Keratinocyte (primary cell): ENCODE measurements at regions not wholly inside any gene's neighbourhood (a gene's known extent, or its start where the extent isn't known, plus 50 kb on each side); places are given as distances from the start of the nearest gene placed in this dataset.

ENCODE experiments used
- DNase-seq: peaks from one replicate; pipeline ENCODE4 v3.0.0-alpha.2; 2011; ENCODE audit warnings: low read depth, missing footprints, low spot score
- FAIRE-seq: peaks from 2 replicates; lab custom pipeline; 2011; peaks lifted over from hg19 to GRCh38; lab: Jason Lieb, UNC
- H2AFZ ChIP-seq: 2 replicates; pipeline ENCODE4 v1.6.0; 2012; ENCODE audit warnings: low read length, control low read depth, inconsistent platforms; ENCODE audit not compliant: control insufficient read depth
- H3K27ac ChIP-seq: 2 replicates; pipeline ENCODE4 v1.5.1; 2011; ENCODE audit warnings: low read length; ENCODE audit not compliant: control insufficient read depth, insufficient read depth
- H3K27me3 ChIP-seq: 3 replicates; pipeline ENCODE4 v1.6.0; 2011; ENCODE audit warnings: low read length; ENCODE audit not compliant: control insufficient read depth, insufficient read depth; ENCODE audit errors: extremely low read depth
- H3K36me3 ChIP-seq, 2 experiments: 2 replicates in 1 of 2; 3 replicates in 1 of 2; pipeline ENCODE4 v1.5.1; 2011; ENCODE audit warnings: low read length in 2 of 2, mild to moderate bottlenecking in 1 of 2; ENCODE audit not compliant: control insufficient read depth in 2 of 2, insufficient read depth in 2 of 2; ENCODE audit errors: extremely low read depth in 1 of 2
- H3K4me1 ChIP-seq: 3 replicates; pipeline ENCODE4 v1.5.1; 2011; ENCODE audit warnings: low read length; ENCODE audit not compliant: control insufficient read depth, insufficient read depth; ENCODE audit errors: extremely low read depth
- H3K4me2 ChIP-seq: 3 replicates; pipeline ENCODE4 v1.6.0; 2011; ENCODE audit warnings: low read depth, low read length; ENCODE audit not compliant: control insufficient read depth, insufficient read depth; ENCODE audit errors: extremely low read depth
- H3K4me3 ChIP-seq, 3 experiments: fragments of 200-600 bp in 1 of 3; sonication (generic) in 1 of 3; 2 replicates in 2 of 3; 3 replicates in 1 of 3; pipeline ENCODE4 v1.5.1; 2011 to 2016; ENCODE audit warnings: low read length in 3 of 3, mild to moderate bottlenecking in 3 of 3, control low read depth in 2 of 3, inconsistent platforms in 1 of 3, low read depth in 1 of 3, mixed read lengths in 1 of 3, mixed run types in 1 of 3, moderate library complexity in 1 of 3; ENCODE audit not compliant: control insufficient read depth in 2 of 3, insufficient read depth in 2 of 3; ENCODE audit errors: extremely low read depth in 1 of 3
- H3K79me2 ChIP-seq: 2 replicates; pipeline ENCODE4 v1.6.0; 2012; ENCODE audit warnings: low read length; ENCODE audit not compliant: control insufficient read depth, insufficient read depth
- H3K9ac ChIP-seq: 3 replicates; pipeline ENCODE4 v1.6.0; 2011; ENCODE audit warnings: low read length; ENCODE audit not compliant: control insufficient read depth, insufficient read depth; ENCODE audit errors: extremely low read depth
- H3K9me1 ChIP-seq: 3 replicates; pipeline ENCODE4 v1.6.0; 2011; ENCODE audit warnings: low read length; ENCODE audit not compliant: control insufficient read depth, insufficient read depth; ENCODE audit errors: extremely low read depth
- H3K9me3 ChIP-seq: 2 replicates; pipeline ENCODE4 v1.5.1; 2012; ENCODE audit warnings: low read depth, low read length; ENCODE audit not compliant: control insufficient read depth
- H4K20me1 ChIP-seq: 3 replicates; pipeline ENCODE4 v1.6.0; 2011; ENCODE audit warnings: low read length; ENCODE audit not compliant: control insufficient read depth, insufficient read depth; ENCODE audit errors: extremely low read depth
- CTCF ChIP-seq, 3 experiments: IDR thresholded peaks in 1 of 3; conservative IDR thresholded peaks in 1 of 3; optimal IDR thresholded peaks in 1 of 3; 2 replicates in 2 of 3; 3 replicates in 1 of 3; pipeline versions ENCODE3 to v1.5.1; 2011; ENCODE audit warnings: low read length in 3 of 3, mild to moderate bottlenecking in 3 of 3, moderate library complexity in 2 of 3, control low read depth in 1 of 3, inconsistent platforms in 1 of 3; ENCODE audit not compliant: insufficient read depth in 2 of 3; ENCODE audit errors: extremely low read depth in 1 of 3
- EZH2 ChIP-seq: IDR thresholded peaks from one replicate; pipeline ENCODE4 v1.6.1; 2012; ENCODE audit warnings: inconsistent platforms, mild to moderate bottlenecking, low read length, moderate library complexity
- dilution Hi-C: fragments of 300-500 bp; cut with MboI; formaldehyde crosslinking; loops from one replicate; pipeline ENCODE4 v1.7.0; 2020; ENCODE audit warnings: low sequenced_read_pairs; ENCODE audit not compliant: extremely low pct_ligation_motif_present

- DNase-seq, result no peak
- no peak for FAIRE-seq
- H4K20me1 ChIP-seq, result no peaks in the 10 kb centered on the region
- no peaks in the 10 kb centered on the region for H3K27me3 ChIP-seq
- H3K9me3 ChIP-seq, result no peaks in the 10 kb centered on the region
- no peak overlapping the region for H3K4me3 ChIP-seq
- no peak overlapping the region for H3K27ac ChIP-seq
- no peak overlapping the region for H3K4me2 ChIP-seq
- H2AFZ ChIP-seq, result no peak overlapping the region
- no peaks in the 10 kb centered on the region for H3K9me1 ChIP-seq
- H3K79me2 ChIP-seq, result no peaks in the 10 kb centered on the region
- H3K9ac ChIP-seq, result no peak overlapping the region
- dilution Hi-C loops, result no loop called here
- TF ChIP-seq CTCF (optimal IDR thresholded peaks at IDR 0.05 in 1 of 3, IDR thresholded peaks at IDR 0.05 in 1 of 3, conservative IDR thresholded peaks at IDR 0.05 in 1 of 3; ENCODE audit: extremely low read depth in 1 of 3, insufficient read depth in 2 of 3, low read length in 3 of 3), result no peak
- no peak for TF ChIP-seq EZH2
- peaks cover 5% of the 10 kb centered on the region for H3K4me1 ChIP-seq
- H3K36me3 ChIP-seq, result no peaks in the 10 kb centered on the region
Observed at GRCh38 chr11:112391086-112391485, 130.4 kb upstream of the PLET1 start.

GRCh38 chr11:112392904-112393303 is 132.2 kb upstream of the PLET1 start:
- dilution Hi-C loops, result no loop called here
- Histone ChIP-seq H3K79me2 (no peaks in the 10 kb centered on the region), H3K27me3 (no peaks in the 10 kb centered on the region), H2AFZ (no peak overlapping the region), H3K27ac (no peak overlapping the region), H3K9me1 (no peaks in the 10 kb centered on the region), H3K4me2 (no peak overlapping the region), H3K9me3 (no peaks in the 10 kb centered on the region), H3K4me1 (peaks cover 5% of the 10 kb centered on the region), H3K36me3 (no peaks in the 10 kb centered on the region), H3K9ac (no peak overlapping the region), H4K20me1 (no peaks in the 10 kb centered on the region), H3K4me3 (no peak overlapping the region)
- TF ChIP-seq EZH2 (no peak), CTCF (optimal IDR thresholded peaks at IDR 0.05 in 1 of 3, IDR thresholded peaks at IDR 0.05 in 1 of 3, conservative IDR thresholded peaks at IDR 0.05 in 1 of 3; ENCODE audit: extremely low read depth in 1 of 3, insufficient read depth in 2 of 3, low read length in 3 of 3) (no peak)
- no peak for DNase-seq
- no peak for FAIRE-seq
